ENCODE measurements at regions not wholly inside any gene's neighbourhood (a gene's known extent, or its start where the extent isn't known, plus 50 kb on each side); places are given as distances from the start of the nearest gene placed in this dataset.

DNA sequence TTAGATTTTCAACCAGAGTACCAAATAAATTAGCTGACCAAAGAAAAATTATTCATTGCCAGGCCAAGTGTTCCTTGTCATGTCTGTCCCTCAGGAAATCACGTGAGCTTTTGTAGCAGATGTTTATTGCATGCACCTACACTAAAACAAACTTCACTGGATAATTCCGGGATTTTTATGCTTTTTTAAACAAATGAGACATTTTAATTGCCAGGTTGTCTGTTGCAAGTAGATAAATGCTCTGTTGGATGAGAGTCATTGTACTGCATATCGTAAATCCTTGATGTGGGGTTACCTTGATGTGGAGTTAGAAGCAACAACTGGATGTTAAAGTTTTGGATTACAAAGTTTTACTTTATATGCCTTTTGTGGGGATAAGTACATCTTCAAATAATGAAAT is 1187.7 kb upstream of the PCDH9 start:
- TF ChIP-seq, protein P1, sequence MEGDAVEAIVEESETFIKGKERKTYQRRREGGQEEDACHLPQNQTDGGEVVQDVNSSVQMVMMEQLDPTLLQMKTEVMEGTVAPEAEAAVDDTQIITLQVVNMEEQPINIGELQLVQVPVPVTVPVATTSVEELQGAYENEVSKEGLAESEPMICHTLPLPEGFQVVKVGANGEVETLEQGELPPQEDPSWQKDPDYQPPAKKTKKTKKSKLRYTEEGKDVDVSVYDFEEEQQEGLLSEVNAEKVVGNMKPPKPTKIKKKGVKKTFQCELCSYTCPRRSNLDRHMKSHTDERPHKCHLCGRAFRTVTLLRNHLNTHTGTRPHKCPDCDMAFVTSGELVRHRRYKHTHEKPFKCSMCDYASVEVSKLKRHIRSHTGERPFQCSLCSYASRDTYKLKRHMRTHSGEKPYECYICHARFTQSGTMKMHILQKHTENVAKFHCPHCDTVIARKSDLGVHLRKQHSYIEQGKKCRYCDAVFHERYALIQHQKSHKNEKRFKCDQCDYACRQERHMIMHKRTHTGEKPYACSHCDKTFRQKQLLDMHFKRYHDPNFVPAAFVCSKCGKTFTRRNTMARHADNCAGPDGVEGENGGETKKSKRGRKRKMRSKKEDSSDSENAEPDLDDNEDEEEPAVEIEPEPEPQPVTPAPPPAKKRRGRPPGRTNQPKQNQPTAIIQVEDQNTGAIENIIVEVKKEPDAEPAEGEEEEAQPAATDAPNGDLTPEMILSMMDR (IDR thresholded peaks at IDR 0.05; ENCODE audit: low read depth, low read length) = no peak
- H3K4me3 ChIP-seq (ENCODE audit: low read depth, low read length) = no peak overlapping the region

DNA sequence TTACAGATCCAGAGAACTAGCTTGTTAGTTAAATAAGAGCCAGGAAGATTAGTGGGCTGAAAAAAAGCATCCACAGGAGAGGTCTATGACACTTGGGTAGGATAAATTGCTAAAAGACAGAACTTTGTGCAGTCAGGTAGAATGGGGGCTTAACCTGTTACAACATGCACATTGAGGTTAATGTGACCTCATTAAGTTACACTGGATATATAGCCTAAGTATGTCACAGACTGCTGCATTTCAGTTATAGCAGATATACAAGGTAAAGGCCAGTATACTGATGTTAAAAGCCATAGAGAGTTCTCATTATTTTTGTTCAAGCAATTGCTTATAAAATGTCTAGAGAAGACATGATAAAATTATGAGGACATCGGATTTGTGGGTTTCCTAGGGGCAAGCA is 1179.9 kb upstream of the PCDH9 start:
- no peak overlapping the region for H3K4me3 ChIP-seq (ENCODE audit: low read depth, low read length)
- TF ChIP-seq, protein P1 (IDR thresholded peaks at IDR 0.05; ENCODE audit: low read depth, low read length) = no peak

DNA sequence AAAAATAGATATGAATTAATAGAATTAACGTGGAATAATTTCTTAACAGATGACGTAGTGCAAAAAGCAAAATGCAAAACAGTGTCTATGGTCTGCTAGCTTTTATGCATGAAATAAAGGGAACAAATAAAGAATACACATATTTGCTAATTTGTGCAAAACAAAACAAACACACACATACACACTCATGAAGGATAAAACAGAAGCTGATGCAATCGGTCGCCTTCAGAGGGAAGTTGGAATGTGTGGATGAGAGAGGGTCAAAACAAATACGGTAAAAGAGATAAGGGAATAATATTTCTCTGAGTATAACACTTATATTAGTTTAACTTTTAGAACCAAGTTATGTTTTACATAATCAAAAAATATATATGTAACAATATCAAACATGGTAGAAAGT is 1160.9 kb upstream of the PCDH9 start:
- no peak overlapping the region for H3K4me3 ChIP-seq (ENCODE audit: low read depth, low read length)
- TF ChIP-seq, protein P1 (IDR thresholded peaks at IDR 0.05; ENCODE audit: low read depth, low read length) = no peak

DNA sequence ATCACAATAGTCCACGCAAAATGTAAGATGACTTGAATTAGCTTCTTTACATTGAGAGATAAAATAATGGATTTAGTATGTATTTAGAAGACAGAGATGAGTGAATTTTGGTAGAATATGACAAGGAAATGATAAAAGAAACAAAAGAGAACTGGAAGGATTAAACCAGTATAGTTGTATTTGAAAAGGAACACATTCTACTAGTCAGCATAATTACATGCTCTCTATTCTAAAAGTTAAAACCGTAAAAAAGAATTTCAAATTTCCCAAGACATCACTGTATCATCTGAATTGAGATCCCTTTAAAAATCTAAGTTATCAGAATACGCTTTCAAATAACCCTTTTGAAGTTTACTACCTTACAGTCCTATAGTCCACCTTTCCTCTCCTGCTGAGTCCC is 1156.7 kb upstream of the PCDH9 start:
- no peak overlapping the region for H3K4me3 ChIP-seq (ENCODE audit: low read depth, low read length)
- TF ChIP-seq, protein P1 (IDR thresholded peaks at IDR 0.05; ENCODE audit: low read depth, low read length) = no peak

DNA sequence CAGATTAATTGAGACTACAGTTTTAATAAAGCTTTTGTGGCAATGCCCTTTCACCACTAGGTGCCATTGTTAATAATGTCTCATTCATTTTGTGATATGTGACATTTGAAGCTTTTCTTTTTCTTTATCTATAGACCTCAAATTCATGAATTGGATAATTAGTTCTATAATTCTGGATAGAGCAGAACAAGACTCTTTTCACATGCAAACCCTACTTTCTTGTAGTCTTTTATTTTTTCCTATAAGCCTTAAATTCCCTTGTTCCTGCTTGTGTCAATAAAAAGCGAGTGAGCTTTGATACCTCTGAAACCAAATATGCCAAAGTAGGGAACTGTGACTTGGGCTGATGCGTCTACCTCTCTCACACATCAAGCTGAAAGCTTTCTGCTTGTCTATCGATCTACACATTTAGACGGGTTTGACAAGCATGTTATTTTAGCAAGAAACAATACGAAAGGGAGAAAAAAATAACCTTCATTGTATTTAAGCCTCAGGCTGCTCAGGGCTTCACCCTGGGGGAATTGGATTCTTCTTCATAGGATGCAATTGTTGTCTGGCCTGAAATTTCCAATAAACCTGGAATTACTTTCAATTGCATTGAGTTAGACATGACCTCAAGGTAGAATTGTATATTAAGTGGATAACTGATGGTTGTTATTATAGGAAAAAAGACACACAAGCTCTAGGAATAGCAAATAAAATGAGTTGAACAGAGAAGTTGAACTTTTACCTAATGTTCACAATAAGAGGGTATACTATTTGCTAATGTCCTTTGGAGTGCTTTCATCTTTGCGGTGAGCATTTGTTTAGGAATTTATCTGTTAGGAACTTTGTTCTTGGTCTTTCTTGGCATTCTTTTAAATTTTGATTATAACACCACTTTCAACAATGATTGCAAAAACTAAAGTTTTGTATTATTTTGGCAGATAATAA is 1150.2 kb upstream of the PCDH9 start:
- TF ChIP-seq, protein P1 (IDR thresholded peaks at IDR 0.05; ENCODE audit: low read depth, low read length) = no peak
- H3K4me3 ChIP-seq (ENCODE audit: low read depth, low read length) = no peak overlapping the region

DNA sequence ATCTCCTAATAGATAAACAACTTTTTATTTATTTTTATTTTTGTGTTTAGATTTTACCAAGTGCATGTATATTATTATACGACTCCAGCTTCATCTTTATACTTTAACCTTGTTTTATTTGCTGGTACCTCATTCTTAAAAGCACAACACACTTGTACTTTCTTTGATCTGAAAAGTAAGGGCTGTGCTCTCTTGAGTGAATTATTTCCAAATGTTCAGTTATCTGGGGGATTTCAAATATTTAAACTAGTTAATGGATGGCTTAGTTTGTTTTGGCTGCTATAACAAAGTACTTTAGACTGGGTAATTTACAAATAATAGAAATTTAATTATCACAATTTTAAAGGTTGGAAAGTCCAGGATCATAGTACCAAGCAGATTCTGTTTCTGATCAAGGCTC is 1148.2 kb upstream of the PCDH9 start:
- TF ChIP-seq, protein P1 (IDR thresholded peaks at IDR 0.05; ENCODE audit: low read depth, low read length) = no peak
- H3K4me3 ChIP-seq (ENCODE audit: low read depth, low read length) = no peak overlapping the region

DNA sequence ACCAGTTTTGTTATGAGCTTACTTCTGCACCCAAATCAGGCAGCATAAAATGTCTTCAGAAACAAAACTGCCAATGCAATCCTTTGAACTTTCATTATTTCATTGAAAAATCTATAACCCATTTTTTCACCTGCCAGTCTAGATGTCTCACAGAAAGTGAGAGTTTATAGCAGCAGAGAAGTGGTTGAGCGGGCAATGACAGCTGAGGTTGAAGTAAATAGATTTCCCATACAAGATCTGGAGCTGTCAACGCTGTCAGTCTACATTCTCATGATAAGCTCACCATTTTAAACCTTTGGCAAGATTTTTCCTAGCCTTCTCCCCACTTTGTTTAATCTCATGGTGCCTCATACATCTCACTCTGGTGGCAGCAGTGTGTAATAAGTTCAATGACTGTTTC is 1144.9 kb upstream of the PCDH9 start:
- no peak overlapping the region for H3K4me3 ChIP-seq (ENCODE audit: low read depth, low read length)
- TF ChIP-seq, protein P1 (IDR thresholded peaks at IDR 0.05; ENCODE audit: low read depth, low read length) = no peak

All from WI38 (cell line).